SU-DHL-6 (cell line): ENCODE measurements at regions not wholly inside any gene's neighbourhood (a gene's known extent, or its start where the extent isn't known, plus 50 kb on each side); places are given as distances from the start of the nearest gene placed in this dataset.

Source experiments
- CTCF ChIP-seq: fragments of 200-600 bp; sonication (generic); IDR thresholded peaks from one replicate; pipeline ENCODE4 v1.5.1; 2017; ENCODE audit warnings: antibody characterized with exemption, mild to moderate bottlenecking, low read length, moderate library complexity; ENCODE audit not compliant: insufficient read depth, poor library complexity, severe bottlenecking
- EZH2phosphoT487 ChIP-seq: fragments of 200-600 bp; sonication (generic), shearing (Covaris generic); conservative IDR thresholded peaks from 2 replicates; pipeline ENCODE4 v1.6.1; 2018; ENCODE audit warnings: mild to moderate bottlenecking, antibody characterized with exemption, low read length, moderate library complexity, mixed read lengths

- TF ChIP-seq EZH2phosphoT487 (no peak), CTCF (no peak)
These were observed 2447.0 kb downstream of the TP53TG3F start for GRCh38 chr16:35906440-35906839.
